ENCODE measurements at regions not wholly inside any gene's neighbourhood (a gene's known extent, or its start where the extent isn't known, plus 50 kb on each side); places are given as distances from the start of the nearest gene placed in this dataset.
"Not testable (repeated sequence)": the region's sequence is repeated elsewhere in the genome, so short reads cannot be mapped to it uniquely, and the experiment has no call there.

DNA sequence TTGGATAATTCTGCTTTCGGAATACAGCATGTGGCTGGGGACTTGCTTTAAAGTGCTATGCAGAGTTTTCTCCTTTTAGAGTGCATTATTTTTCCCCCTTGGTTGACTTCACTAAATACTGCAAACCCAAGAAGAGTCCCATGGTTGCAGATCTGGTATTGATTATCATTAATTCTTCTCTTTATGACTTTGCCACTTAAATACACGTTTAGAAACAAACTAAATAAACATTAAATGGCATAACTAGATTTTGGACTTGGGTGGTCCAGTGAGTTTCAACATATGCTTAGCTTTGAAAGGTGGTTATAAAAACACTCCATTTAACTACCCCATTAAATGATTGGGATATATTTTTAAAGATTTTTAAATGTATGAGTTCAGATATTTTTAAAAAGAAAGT, 279.2 kb downstream of the SOX4 start:
- H3K36me3 ChIP-seq (ENCODE audit: control insufficient read depth, insufficient read depth, low read length): no peaks in the 10 kb centered on the region
- no peaks in the 10 kb centered on the region for H3K27me3 ChIP-seq (ENCODE audit: control insufficient read depth, insufficient read depth, low read length)
- DNase-seq (ENCODE audit: low read depth): no peak
- ChIA-PET POLR2A (no interaction called here), CTCF (no interaction called here)
- TF ChIP-seq, protein P1, sequence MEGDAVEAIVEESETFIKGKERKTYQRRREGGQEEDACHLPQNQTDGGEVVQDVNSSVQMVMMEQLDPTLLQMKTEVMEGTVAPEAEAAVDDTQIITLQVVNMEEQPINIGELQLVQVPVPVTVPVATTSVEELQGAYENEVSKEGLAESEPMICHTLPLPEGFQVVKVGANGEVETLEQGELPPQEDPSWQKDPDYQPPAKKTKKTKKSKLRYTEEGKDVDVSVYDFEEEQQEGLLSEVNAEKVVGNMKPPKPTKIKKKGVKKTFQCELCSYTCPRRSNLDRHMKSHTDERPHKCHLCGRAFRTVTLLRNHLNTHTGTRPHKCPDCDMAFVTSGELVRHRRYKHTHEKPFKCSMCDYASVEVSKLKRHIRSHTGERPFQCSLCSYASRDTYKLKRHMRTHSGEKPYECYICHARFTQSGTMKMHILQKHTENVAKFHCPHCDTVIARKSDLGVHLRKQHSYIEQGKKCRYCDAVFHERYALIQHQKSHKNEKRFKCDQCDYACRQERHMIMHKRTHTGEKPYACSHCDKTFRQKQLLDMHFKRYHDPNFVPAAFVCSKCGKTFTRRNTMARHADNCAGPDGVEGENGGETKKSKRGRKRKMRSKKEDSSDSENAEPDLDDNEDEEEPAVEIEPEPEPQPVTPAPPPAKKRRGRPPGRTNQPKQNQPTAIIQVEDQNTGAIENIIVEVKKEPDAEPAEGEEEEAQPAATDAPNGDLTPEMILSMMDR (IDR thresholded peaks at IDR 0.05; ENCODE audit: insufficient read depth, low read depth, low read length): no peak
- H3K4me3 ChIP-seq (ENCODE audit: low read depth, low read length): no peak overlapping the region

DNA sequence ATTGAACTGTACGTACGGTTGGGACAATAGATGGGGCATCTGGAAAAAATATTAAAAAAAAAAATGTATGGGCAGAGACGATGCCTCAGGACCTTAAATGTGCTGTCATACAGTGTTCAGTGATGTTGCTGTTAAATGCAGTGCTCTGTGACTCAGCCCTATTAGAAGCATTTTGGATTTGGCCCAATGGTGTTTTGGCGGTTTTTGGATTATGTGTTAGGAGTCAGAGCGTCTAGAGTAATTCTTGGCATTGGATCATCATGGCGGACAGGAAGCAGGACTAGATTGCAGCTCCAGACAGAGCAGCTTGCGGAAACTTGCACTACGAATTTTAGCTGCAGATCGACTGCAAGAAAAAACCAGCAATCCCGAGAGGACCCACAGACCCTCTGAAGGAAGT, 280.0 kb downstream of the SOX4 start:
- Histone ChIP-seq H3K27me3 (ENCODE audit: control insufficient read depth, insufficient read depth, low read length) (no peaks in the 10 kb centered on the region), H3K36me3 (ENCODE audit: control insufficient read depth, insufficient read depth, low read length) (no peaks in the 10 kb centered on the region), H3K4me3 (ENCODE audit: low read depth, low read length) (no peak overlapping the region)
- TF ChIP-seq, protein P1 (IDR thresholded peaks at IDR 0.05; ENCODE audit: insufficient read depth, low read depth, low read length): no peak
- POLR2A ChIA-PET: no interaction called here
- CTCF ChIA-PET: no interaction called here
- peak; percentile 74 for DNase-seq (ENCODE audit: low read depth)

DNA sequence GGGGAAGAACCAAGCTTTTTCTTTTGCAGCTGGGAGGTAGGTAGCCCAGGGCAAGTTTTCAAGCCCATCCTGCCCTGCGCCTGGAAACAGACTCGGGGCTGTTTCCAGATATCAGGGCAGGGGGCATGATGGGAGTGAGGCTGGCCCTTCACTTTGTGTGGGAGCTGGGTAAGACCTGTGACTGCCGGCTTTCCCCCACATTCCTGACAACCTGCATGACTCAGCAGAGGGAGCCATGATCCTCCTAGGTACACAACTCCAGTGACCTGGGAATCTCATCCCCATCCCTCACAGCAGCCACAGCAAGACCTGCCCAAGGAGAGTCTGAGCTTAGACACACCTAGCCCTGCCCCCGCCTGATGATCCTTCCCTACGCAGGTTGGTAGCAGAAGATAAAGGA, 280.8 kb downstream of the SOX4 start:
- Histone ChIP-seq H3K27me3 (ENCODE audit: control insufficient read depth, insufficient read depth, low read length) (no peaks in the 10 kb centered on the region), H3K36me3 (ENCODE audit: control insufficient read depth, insufficient read depth, low read length) (no peaks in the 10 kb centered on the region), H3K4me3 (ENCODE audit: low read depth, low read length) (no peak overlapping the region)
- POLR2A ChIA-PET: no interaction called here
- TF ChIP-seq, protein P1 (IDR thresholded peaks at IDR 0.05; ENCODE audit: insufficient read depth, low read depth, low read length): no peak
- CTCF ChIA-PET: no interaction called here
- no peak for DNase-seq (ENCODE audit: low read depth)

DNA sequence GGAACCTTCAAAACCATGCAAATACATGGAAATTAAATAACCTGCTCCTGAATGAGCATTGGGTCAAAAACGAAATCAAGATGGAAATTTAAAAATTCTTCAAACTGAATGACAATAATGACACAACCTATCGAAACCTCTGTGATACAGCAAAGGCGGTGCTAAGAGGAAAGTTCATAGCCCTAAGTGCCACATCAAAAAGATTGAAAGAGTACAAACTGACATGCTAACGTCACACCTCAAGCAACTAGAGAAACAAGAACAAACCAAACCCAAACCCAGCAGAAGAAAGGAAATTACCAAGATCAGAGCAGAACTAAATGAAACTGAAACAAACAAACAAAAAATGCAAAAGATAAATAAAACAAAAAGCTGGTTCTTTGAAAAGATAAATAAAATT, 283.5 kb downstream of the SOX4 start:
- DNase-seq (ENCODE audit: low read depth); H3K36me3 ChIP-seq (ENCODE audit: control insufficient read depth, insufficient read depth, low read length); H3K27me3 ChIP-seq (ENCODE audit: control insufficient read depth, insufficient read depth, low read length); POLR2A ChIA-PET; H3K4me3 ChIP-seq (ENCODE audit: low read depth, low read length): not testable (repeated sequence)
- CTCF ChIA-PET: interaction anchor here (0.6 kb wide), 1 partner anchor 164 kb away, joined by 3 read pairs; no protein-coding TSS in a partner anchor

DNA sequence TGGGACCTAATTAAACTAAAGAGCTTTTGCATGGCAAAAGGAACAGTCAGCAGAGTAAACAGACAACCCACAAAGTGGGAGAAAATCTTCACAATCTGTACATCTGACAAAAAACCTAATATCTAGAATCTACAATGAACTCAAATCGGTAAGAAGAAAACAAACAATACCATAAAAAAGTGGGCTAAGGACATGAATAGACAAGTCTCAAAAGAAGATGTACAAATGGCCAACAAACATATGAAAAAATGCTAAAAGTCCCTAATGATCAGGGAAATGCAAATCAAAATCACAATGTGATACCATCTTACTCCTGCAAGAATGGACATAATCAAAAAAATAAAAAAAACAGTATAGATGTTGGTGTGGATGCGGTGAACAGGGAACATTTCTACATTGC, 286.7 kb downstream of the SOX4 start:
- CTCF ChIA-PET; H3K4me3 ChIP-seq (ENCODE audit: low read depth, low read length); POLR2A ChIA-PET; H3K36me3 ChIP-seq (ENCODE audit: control insufficient read depth, insufficient read depth, low read length); DNase-seq (ENCODE audit: low read depth); H3K27me3 ChIP-seq (ENCODE audit: control insufficient read depth, insufficient read depth, low read length): not testable (repeated sequence)

DNA sequence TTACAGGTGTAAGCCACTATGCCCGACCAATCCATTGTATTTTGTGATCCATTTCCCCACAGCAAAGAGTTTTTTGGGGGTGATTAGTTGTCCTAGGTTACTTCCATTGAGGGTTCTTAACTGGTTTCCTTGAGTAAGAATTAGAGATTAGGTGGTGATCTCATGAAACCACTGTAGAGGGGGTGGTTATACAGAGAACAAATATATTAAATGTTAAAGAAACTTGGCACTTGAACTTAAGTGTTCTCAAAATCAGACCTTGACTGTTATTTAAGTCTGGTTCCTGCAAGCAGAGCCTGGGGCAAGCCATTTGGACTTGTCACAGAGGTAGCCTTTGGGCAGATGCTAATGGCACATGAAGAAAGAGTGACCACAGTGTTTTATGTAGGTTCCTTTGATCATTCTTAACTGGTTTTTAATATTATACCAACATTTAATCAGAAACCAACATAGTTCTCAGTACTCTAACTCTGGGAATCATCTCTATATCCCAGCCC, 288.5 kb downstream of the SOX4 start:
- CTCF ChIA-PET: no interaction called here
- TF ChIP-seq, protein P1 (IDR thresholded peaks at IDR 0.05; ENCODE audit: insufficient read depth, low read depth, low read length): no peak
- DNase-seq (ENCODE audit: low read depth): no peak
- H3K27me3 ChIP-seq (ENCODE audit: control insufficient read depth, insufficient read depth, low read length): no peaks in the 10 kb centered on the region
- no peak overlapping the region for H3K4me3 ChIP-seq (ENCODE audit: low read depth, low read length)
- no peaks in the 10 kb centered on the region for H3K36me3 ChIP-seq (ENCODE audit: control insufficient read depth, insufficient read depth, low read length)
- POLR2A ChIA-PET: no interaction called here
